GM18858 (cell line): ENCODE measurements at regions not wholly inside any gene's neighbourhood (a gene's known extent, or its start where the extent isn't known, plus 50 kb on each side); places are given as distances from the start of the nearest gene placed in this dataset.

Experiments
- ATAC-seq: cut with Tn5 transposase; IDR thresholded peaks from one replicate; pipeline ENCODE4 v1.9.1; 2021; ENCODE audit not compliant: unreplicated experiment

GRCh38 chr20:20938599-20938998 is 167.6 kb downstream of the LINC00237 start:
- no peak for ATAC-seq

- ATAC-seq = no peak
Observed at GRCh38 chr20:20938131-20938530, 168.0 kb downstream of the LINC00237 start.

DNA sequence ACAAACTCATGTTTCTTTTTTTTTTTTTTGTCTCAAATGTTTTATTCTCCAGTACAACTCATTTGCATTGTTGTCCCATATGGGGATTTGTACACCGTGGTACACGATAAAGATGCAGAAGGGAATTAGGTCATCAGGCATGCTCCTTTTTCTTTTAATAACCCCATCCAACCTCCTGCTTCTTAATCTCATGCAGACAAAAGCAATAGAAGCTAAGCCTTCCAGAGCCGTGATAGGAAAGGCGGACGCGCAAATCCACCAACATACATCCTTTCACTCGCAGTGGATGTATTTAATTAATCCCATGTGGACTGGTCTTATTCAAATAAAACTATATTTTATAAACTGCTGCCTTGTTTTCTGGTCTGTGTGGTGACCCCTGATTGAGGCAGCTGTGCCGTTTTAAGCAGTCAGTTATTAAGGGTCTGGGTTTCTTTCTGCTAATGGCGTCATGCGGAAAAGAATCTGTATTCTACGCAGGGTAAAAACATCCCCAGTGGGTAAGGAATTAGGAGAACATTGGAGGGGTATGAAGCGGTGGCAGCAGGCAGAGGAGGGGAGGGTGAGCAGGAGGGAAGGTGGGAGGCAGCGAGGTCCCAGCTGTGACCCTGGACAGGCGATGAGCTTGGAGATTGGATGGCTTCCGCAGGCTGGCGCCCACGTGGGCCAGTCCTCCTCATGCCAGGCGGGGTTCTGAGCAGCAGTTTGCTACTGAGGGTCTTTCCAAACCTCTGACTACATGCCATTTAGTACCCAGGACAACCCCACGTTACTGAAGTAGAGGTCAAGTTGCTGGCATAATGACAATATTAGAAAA is 172.8 kb downstream of the LINC00237 start:
- no peak for ATAC-seq

- ATAC-seq = no peak
Observed at GRCh38 chr20:20932156-20932555, 174.0 kb downstream of the LINC00237 start.

DNA sequence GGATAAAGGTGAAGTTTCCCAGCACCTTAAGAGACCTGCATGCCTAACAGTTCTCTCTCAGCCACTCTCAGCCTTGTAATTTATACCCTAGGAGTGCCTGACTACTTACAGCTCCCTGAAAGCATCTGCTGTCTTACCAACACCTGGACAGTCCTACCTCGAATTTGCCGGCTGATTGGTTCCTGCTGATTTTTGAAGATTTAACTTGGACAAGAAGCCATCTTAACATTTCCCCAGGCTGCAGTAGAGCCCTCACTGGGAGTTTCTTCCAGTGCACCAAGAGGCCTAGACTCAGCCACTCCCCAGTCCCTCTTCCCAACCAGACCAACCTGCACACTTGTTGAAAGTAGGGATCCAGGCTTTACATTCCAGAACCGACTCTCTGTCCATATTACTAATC is 174.5 kb downstream of the LINC00237 start:
- ATAC-seq = no peak

DNA sequence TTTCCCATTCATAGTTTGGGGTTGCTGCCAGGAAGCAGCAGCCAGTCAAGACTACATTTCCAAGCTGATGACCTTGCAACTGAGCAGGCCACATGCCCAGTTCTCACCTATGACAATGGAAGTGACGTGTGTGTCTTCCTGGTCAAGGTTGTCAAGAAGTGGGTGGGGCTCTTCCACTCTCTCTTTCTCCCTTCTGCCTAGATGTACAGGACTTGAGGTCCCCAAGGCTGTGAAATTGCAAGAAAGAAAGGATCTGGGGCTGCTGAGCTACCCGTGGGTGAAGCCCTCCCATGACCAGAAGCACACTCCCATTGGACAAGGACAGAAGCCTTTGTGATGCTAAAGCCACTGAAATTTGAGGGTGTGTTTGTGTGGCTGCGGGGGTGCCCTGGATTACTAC is 175.1 kb downstream of the LINC00237 start:
- no peak for ATAC-seq

- no peak for ATAC-seq
Observed at GRCh38 chr20:20930500-20930899, 175.7 kb downstream of the LINC00237 start.

DNA sequence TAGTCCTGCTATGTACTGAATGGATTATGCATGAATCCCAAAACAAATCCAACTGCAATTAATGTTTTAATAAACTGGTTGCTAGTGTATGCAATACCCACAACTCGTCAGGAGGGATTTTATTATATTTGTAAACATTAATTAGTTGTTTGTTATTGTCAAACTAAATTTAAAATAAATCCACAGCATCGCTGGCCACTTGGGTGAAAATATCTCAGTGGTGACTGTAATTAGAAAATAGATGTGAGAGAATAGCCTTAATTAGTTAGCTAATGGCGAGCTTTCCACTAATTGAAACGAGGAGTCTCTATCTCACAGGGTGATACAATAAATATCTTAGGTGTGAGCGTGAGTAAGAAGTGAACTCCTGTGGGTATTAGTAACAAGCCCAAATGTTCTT is 176.8 kb downstream of the LINC00237 start:
- ATAC-seq = no peak

GRCh38 chr20:20926222-20926905 is 179.8 kb downstream of the LINC00237 start:
- no peak for ATAC-seq

DNA sequence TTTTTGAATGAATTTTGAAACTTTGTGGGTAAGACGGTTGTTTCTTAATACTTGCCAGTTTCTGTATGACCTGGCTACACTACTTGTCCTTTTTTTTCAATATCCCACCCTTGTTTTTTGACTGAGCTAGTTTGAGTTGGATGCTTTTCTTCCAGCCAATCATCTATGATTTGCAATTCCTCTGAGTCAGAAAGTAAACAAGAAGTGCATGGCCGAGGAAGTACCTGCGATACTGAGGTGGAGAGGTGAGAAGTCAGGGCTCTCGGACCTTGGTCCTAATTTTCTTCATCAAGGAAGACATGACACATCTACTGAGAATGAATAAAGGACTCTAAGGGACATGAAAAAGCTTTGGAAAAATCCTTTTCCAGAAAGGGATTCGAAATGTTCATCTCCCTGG is 185.7 kb downstream of the LINC00237 start:
- ATAC-seq = no peak

- no peak for ATAC-seq
Observed at GRCh38 chr20:20915844-20916243, 190.3 kb downstream of the LINC00237 start.

DNA sequence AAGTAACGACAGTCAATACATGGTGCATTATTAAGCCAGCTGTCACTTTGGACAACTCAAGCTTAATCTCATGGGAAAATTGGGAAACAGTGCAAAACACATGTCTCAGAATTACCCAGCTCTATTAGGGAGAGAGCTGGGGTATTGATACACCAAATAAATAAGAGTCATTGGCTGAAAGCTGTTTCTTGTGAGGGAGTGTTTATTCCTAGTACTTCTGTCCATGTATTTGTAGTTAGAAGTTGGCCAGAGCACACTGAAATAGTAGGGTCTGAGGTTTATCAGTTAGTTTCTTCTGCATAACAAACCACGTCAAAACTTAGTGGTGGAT is 192.0 kb upstream of the RALGAPA2 start:
- ATAC-seq = no peak

GRCh38 chr20:20903773-20904500 is 191.5 kb upstream of the RALGAPA2 start:
- ATAC-seq = no peak

GRCh38 chr20:20897922-20898321 is 185.5 kb upstream of the RALGAPA2 start:
- no peak for ATAC-seq

GRCh38 chr20:20897145-20897544 is 184.7 kb upstream of the RALGAPA2 start:
- no peak for ATAC-seq

DNA sequence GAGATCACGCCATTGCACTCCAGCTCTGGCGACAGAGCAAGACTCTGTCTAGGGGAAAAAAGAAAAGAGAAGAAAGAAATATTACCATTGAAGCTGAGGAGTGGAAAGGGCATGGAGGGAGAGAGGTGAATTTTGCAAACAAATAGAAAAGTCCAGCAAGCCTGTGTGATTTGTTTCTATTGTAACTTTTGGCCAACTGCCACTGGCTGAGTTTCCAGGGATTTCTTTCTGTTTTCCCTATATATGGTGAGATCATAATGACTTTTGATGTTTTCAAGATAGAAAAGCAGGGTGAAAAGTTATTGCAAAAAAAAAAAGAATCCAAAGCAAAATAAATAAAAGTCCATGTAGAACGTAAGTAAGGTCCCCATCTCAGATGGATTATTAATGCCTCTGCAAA is 184.2 kb upstream of the RALGAPA2 start:
- ATAC-seq = no peak

DNA sequence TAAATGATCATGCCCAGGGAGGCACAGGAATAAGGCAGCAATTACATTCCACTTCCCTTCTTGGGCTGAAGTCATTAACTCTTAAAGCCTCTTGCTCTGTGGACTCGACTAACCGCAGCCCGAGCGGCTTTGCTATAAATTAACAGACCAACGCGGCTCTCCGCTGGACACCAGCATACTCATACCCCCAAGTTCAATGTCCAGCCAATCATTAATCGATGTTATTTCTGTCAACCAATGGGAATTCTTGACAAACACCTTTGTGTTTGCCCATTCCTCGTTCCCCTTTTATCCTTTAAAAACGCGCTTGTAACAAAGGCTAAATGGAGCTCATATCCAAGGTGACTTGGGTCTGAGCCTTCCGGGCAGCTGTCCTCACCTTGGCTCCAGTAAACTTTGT is 183.1 kb upstream of the RALGAPA2 start:
- ATAC-seq = no peak

DNA sequence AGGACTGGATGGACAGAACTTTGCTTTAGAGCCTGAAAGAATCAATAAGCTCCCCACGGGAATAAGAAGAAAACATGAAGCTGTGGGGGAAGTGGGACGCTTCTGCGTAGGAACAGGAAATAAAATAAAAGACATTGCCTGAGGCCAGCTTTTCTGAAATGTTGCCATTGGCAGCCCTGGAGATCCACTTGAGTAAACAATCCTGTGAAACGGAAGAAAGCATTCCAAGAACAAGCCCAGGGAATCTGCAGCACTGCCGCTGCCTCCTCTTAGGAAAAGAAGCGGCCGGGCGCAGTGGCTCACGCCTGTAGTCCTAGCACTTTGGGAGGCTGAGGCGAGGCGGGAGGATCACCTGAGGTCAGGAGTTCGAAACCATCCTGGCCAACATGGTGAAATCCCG is 182.3 kb upstream of the RALGAPA2 start:
- ATAC-seq = no peak

DNA sequence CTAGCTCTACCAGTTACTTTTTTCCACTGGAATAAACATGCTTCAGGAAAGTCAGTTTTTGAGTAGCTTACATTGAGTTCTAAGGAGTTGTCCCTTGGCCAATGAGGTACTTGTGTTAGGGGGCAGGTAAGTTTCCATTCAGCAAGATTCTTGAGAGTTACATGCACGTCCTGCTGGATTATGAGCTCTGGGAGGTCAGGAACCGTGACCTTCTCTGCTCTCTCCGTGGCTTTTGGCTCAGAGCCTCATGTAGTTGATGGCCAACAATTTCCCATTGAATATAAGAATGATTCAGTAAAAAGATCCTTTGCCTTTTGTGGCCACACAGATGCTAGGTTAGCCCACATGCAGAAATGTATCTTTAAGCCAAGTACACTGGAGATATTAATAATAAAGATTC is 181.8 kb upstream of the RALGAPA2 start:
- ATAC-seq = no peak

DNA sequence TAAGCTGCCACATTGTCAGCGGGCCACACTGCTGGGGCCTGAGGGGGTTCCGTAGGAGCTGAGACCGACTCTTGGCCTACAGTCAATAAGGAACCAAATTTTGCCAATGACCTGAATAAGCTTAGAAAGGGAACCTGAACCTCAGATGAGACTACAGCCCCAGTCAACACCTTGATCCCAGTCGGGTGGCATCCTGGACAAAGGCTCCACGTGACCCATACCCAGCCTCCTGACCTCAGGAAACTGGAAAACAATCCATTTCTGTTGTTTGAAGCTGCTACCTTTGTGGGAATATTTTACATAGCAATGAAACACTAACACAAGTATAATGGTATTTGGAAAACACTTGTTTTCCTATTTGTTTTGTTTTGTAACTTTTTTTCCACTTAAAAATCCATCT is 179.9 kb upstream of the RALGAPA2 start:
- ATAC-seq = no peak

GRCh38 chr20:20890751-20891150 is 178.3 kb upstream of the RALGAPA2 start:
- no peak for ATAC-seq

DNA sequence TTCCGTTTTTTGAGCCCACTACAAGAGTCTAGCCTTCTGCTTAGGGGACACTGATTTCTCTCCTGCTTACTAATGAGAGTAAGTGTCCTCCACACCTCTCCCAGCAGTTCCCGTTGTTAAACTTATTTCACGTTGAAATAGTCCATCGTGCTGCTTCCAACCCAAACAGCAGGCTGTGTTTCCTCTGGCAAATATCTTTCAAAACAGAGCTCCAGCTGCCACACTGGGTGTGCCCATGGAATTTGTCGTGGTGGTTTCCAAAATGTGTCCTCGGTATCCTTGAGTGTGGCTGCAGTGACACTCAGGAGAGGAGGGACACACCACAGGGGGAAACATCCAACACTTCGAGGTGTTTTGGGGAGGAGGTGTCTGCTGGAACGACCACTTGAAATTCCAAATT is 176.5 kb upstream of the RALGAPA2 start:
- no peak for ATAC-seq
